ENCODE measurements at regions not wholly inside any gene's neighbourhood (a gene's known extent, or its start where the extent isn't known, plus 50 kb on each side); places are given as distances from the start of the nearest gene placed in this dataset.

- peak; percentile 68 for DNase-seq
- Histone ChIP-seq H2BK120ac (ENCODE audit: low read depth, low read length, poor library complexity, severe bottlenecking) (no peak overlapping the region), H2AFZ (ENCODE audit: low read length) (no peak overlapping the region), H4K5ac (ENCODE audit: insufficient read length, low read depth, low read length) (no peak overlapping the region), H3K56ac (ENCODE audit: insufficient read length, low read depth, low read length) (no peak overlapping the region), H3K27me3 (ENCODE audit: insufficient read depth, low read length) (no peaks in the 10 kb centered on the region), H3K9me3 (ENCODE audit: control insufficient read depth, low read depth, low read length) (no peaks in the 10 kb centered on the region), H3T11ph (ENCODE audit: low read length) (no peak overlapping the region), H3K14ac (ENCODE audit: insufficient read depth, low read length) (no peak overlapping the region; the same call in 1 of the 2 replicates), H3K4me1 (ENCODE audit: insufficient read depth, low read length) (peaks cover 4% of the 10 kb centered on the region; the same call in 1 of the 2 replicates), H4K20me1 (ENCODE audit: control insufficient read depth, insufficient read depth, insufficient read length) (no peaks in the 10 kb centered on the region), H2BK15ac (ENCODE audit: low read depth, low read length) (no peak overlapping the region), H3K4me2 (ENCODE audit: insufficient read depth, insufficient read length, low read length) (no peak overlapping the region), H3K18ac (ENCODE audit: insufficient read length, low read depth, low read length) (no peak overlapping the region), H3K27ac (ENCODE audit: insufficient read length, low read depth, low read length) (no peak overlapping the region), H3K23me2 (ENCODE audit: insufficient read length, low read depth, low read length, poor library complexity, severe bottlenecking) (no peaks in the 10 kb centered on the region), H2AK5ac (ENCODE audit: insufficient read length, low read length) (no peak overlapping the region), H3K4ac (ENCODE audit: low read depth, low read length) (no peak overlapping the region), H3K79me1 (ENCODE audit: insufficient read depth, low read depth, low read length, poor library complexity, severe bottlenecking) (no peaks in the 10 kb centered on the region), H3K9ac (ENCODE audit: extremely low read depth, insufficient read length, low read length) (no peak overlapping the region), H4K91ac (ENCODE audit: insufficient read length, low read depth, low read length) (no peak overlapping the region), H3K23ac (ENCODE audit: insufficient read length, low read depth, low read length) (no peak overlapping the region), H3K79me2 (ENCODE audit: insufficient read depth, low read length) (no peaks in the 10 kb centered on the region), H4K8ac (replicated peaks; ENCODE audit: insufficient read length, low read depth, low read length) (no peak overlapping the region), H2BK20ac (ENCODE audit: low read depth, low read length, poor library complexity, severe bottlenecking) (no peak overlapping the region), H2BK5ac (ENCODE audit: insufficient read length, low read length) (no peak overlapping the region), H2BK12ac (ENCODE audit: insufficient read length, low read depth, low read length) (no peak overlapping the region)
- Mint-ChIP-seq H3K4me1 (peaks cover 6 to 12% of the 10 kb centered on the region in 2 experiments; a peak in 3 of 4 replicates), H3K36me3 (ENCODE audit: insufficient read depth in 1 of 3, low read depth in 3 of 3) (no peaks in the 10 kb centered on the region; a peak in 1 of 7 replicates), H3K4me3 (no peak overlapping the region), H3K9me3 (no peaks in the 10 kb centered on the region), H3K27me3 (ENCODE audit: low read depth) (no peaks in the 10 kb centered on the region; the same call in 1 of the 2 replicates), H3K27ac (no peak overlapping the region; a peak in 1 of 7 replicates)
- no CpG with 5 or more reads among the region's 14 CpGs for WGBS (ENCODE audit: extremely low coverage, insufficient read length, low lambda C conversion rate)
- peak; percentile 59; the same call in 2 of the 3 replicates for TF ChIP-seq CTCF (conservative IDR thresholded peaks at IDR 0.05)
Observed at GRCh38 chr10:131689016-131689415, 211.8 kb upstream of the PPP2R2D start.
